Peyer's patch (tissue), 4 donors: ENCODE measurements at regions not wholly inside any gene's neighbourhood (a gene's known extent, or its start where the extent isn't known, plus 50 kb on each side); places are given as distances from the start of the nearest gene placed in this dataset.
"Not testable (repeated sequence)": the region's sequence is repeated elsewhere in the genome, so short reads cannot be mapped to it uniquely, and the experiment has no call there.

Experiments used
- DNase-seq, 3 donors: peaks; one replicate each; pipeline ENCODE4 v3.0.0-alpha.2; 2017 to 2019
- H3K27ac ChIP-seq, 4 donors: fragments of 200-600 bp; sonication (generic); one replicate each; pipeline ENCODE4 v1.5.1; 2016 to 2019
- H3K27me3 ChIP-seq, 2 donors: fragments of 200-600 bp; sonication (generic); one replicate each; pipeline ENCODE4 v1.5.1; 2019
- H3K36me3 ChIP-seq, 3 donors: fragments of 200-600 bp; sonication (generic); one replicate each; pipeline ENCODE4 v1.5.1; 2016 to 2019
- H3K4me1 ChIP-seq, 4 donors: fragments of 200-600 bp; sonication (generic); one replicate each; pipeline ENCODE4 v1.5.1; 2016 to 2019
- H3K4me3 ChIP-seq, 4 donors: fragments of 200-600 bp; sonication (generic); 1 replicate in 3 of 4; 2 replicates in 1 of 4; pipeline ENCODE4 v1.5.1; 2016 to 2019; ENCODE audit warnings: mild to moderate bottlenecking in 1 of 4
- H3K9me3 ChIP-seq, 4 donors: fragments of 200-600 bp; sonication (generic); one replicate each; pipeline ENCODE4 v1.5.1; 2016 to 2019; ENCODE audit warnings: mild to moderate bottlenecking in 1 of 4
- POLR2A ChIP-seq, 2 donors: fragments of 450-650 bp; IDR thresholded peaks; one replicate each; pipeline ENCODE4 v1.5.1; 2017; ENCODE audit warnings: antibody characterized with exemption in 2 of 2, mild to moderate bottlenecking in 2 of 2, moderate library complexity in 2 of 2
- TF ChIP-seq, protein P1 (sequence below), 6 experiments: fragments of 450-650 bp in 4 of 6; fragments of 200-600 bp in 2 of 6; sonication (generic) in 1 of 6; IDR thresholded peaks; one replicate each; pipeline ENCODE4 v1.5.1; 2017 to 2019; ENCODE audit warnings: antibody characterized with exemption in 6 of 6, mild to moderate bottlenecking in 3 of 6, moderate library complexity in 1 of 6

DNA sequence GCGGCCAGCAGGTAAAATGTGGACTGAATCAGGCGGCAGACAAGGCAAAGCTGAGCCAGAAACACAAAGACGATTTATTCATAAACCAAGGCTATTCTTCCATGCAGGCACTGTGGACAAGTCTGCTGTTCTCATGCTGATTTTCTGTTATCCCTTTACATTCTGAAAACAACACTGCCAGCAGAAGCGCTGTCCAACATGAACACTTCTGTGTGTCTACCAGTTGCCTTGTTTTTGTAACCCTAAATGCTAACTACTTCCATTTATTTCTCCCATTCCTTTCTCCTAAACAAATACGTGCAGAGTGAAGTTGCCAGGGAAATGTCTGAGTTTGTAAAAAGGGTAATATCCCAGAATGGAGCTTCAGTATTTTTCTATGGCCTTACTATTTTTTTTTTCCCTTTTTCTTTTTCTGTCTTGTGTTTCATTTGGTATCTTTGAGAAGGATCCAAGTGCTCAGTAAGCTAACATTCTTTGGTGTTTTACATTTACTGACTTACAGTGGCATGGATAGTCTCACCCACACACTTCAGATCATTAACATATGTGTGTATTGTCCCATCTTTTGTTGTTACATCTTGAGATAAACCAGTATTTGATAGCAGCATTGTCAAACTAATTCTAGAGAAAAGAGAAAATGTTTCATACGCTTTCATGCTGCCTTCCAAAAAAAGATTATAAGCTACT lies 1308.9 kb upstream of the MAP3K7 start:
- Histone ChIP-seq H3K27ac (no peak overlapping the region), H3K36me3 (no peaks in the 10 kb centered on the region), H3K27me3 (no peaks in the 10 kb centered on the region), H3K4me3 (no peak overlapping the region), H3K9me3 (peaks cover 0 to 3% (median 0%) of the 10 kb centered on the region in 4 donors), H3K4me1 (no peaks in the 10 kb centered on the region)
- DNase-seq, result no peak
- no peak for TF ChIP-seq POLR2A (IDR thresholded peaks at IDR 0.05)
- TF ChIP-seq, protein P1, sequence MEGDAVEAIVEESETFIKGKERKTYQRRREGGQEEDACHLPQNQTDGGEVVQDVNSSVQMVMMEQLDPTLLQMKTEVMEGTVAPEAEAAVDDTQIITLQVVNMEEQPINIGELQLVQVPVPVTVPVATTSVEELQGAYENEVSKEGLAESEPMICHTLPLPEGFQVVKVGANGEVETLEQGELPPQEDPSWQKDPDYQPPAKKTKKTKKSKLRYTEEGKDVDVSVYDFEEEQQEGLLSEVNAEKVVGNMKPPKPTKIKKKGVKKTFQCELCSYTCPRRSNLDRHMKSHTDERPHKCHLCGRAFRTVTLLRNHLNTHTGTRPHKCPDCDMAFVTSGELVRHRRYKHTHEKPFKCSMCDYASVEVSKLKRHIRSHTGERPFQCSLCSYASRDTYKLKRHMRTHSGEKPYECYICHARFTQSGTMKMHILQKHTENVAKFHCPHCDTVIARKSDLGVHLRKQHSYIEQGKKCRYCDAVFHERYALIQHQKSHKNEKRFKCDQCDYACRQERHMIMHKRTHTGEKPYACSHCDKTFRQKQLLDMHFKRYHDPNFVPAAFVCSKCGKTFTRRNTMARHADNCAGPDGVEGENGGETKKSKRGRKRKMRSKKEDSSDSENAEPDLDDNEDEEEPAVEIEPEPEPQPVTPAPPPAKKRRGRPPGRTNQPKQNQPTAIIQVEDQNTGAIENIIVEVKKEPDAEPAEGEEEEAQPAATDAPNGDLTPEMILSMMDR (IDR thresholded peaks at IDR 0.05), result no peak

DNA sequence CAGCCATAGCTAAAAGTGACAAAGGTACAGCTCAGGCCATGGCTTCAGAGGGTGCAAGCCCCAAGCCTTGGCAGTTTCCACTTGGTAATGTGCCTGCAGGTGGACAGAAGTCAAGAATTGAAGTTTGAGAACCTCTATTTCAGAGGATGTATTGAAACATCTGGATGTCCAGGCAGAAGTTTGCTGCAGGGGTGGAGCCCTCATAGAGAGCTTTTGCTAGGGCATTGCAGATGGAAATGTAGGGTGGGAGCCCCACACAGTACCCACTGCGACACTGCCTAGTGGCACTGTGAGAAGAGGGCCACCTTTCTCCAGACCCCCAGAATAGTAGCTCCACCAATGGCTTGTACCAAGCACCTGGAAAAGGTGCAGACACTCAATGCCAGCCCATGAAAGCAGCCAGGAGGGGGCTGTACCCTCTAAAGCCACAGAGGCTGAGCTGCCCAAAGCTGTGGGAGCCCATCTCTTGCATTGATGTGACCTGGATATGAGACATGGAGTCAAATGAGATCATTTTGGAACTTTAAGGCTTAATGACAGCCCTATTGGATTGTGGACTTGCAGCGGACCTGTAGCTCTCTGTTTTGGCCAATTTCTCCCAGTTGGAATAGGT lies 1299.4 kb upstream of the MAP3K7 start:
- H3K4me1 ChIP-seq, result no peaks in the 10 kb centered on the region
- DNase-seq, result no peak
- H3K4me3 ChIP-seq, result no peak overlapping the region
- no peaks in the 10 kb centered on the region for H3K36me3 ChIP-seq
- no peaks in the 10 kb centered on the region for H3K27me3 ChIP-seq
- H3K27ac ChIP-seq, result no peak overlapping the region
- H3K9me3 ChIP-seq, result peaks cover 0 to 5% (median 0%) of the 10 kb centered on the region in 4 donors
- TF ChIP-seq, protein P1 (IDR thresholded peaks at IDR 0.05), result no peak
- no peak for TF ChIP-seq POLR2A (IDR thresholded peaks at IDR 0.05)

- H3K27me3 ChIP-seq, H3K4me3 ChIP-seq, H3K9me3 ChIP-seq, DNase-seq, H3K36me3 ChIP-seq, H3K4me1 ChIP-seq, H3K27ac ChIP-seq: not testable (repeated sequence)
Measured at GRCh38 chr6:91881791-91882190, 1294.9 kb upstream of the MAP3K7 start.

DNA sequence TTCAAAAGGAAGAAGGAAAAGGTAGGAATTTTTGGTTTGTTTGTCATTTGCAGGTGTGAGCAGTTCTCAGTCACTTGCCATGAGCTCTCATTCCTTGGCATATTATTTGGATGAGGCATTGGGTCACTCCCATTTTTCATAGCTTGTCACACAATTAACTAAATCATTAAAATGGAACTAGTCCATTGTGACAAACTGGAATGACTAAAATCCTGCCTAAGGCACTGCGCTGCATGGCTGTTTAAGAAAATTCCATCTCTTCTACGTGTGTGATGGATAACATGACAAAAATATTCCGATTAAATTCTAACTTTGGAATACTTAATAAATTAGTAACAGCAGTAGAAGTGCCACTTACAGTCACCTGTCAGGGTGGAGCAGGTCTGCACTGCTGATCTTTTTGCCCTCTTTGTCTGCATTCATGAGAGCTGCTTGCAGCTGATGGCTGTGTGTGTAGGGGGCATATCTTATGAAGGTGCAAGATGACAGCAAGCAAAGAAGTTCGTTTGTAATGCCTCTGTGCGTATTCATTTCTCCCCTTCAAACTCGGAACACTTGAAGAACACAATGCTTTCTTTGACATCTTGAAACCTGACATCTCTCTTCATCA lies 1292.6 kb upstream of the MAP3K7 start:
- TF ChIP-seq POLR2A (IDR thresholded peaks at IDR 0.05), result no peak
- TF ChIP-seq, protein P1 (IDR thresholded peaks at IDR 0.05), result no peak
- Histone ChIP-seq H3K9me3 (no peaks in the 10 kb centered on the region), H3K36me3 (no peaks in the 10 kb centered on the region), H3K27me3 (no peaks in the 10 kb centered on the region), H3K4me1 (no peaks in the 10 kb centered on the region), H3K27ac (no peak overlapping the region), H3K4me3 (no peak overlapping the region)
- no peak for DNase-seq

DNA sequence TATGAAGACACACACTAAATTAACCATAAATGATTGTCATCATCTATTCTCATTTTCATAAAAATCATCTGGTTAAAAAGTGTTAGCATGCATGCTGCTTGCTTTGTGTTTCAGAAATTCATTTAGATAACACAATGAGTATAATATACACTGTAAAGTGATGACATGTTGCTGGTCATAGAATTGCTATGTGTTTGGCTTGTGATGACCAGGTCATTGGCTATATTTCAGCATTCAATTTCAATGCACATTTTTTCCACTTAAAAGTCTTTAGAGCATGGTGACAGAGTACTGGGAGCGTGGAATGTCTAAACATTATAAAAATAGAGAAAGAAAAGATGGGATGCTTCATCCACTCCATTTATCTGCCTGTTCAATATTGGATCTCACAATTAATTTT lies 1291.1 kb upstream of the MAP3K7 start:
- no peak overlapping the region for H3K27ac ChIP-seq
- no peak overlapping the region for H3K4me3 ChIP-seq
- H3K4me1 ChIP-seq, result no peaks in the 10 kb centered on the region
- H3K9me3 ChIP-seq, result no peaks in the 10 kb centered on the region
- no peak for DNase-seq
- no peaks in the 10 kb centered on the region for H3K36me3 ChIP-seq
- no peak for TF ChIP-seq POLR2A (IDR thresholded peaks at IDR 0.05)
- TF ChIP-seq, protein P1 (IDR thresholded peaks at IDR 0.05), result no peak
- H3K27me3 ChIP-seq, result no peaks in the 10 kb centered on the region

DNA sequence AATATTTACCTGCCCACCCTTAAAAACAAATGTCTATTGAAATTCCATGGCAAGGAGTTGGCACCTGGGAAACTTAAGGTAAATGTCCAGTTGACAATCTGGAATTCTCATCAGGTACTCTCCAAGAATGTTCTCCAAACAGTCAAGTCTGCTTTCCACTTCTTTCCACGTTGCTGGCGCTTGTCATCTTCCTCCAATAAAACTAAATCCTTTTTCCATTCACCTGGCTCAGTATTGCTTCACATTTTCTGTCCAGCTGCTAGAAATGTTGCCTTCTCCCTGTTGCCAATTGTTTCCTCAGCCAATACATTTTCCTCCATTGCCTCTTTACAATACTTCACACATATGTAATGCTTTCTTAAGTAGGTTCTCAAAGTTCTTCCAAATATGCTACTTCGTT lies 1288.1 kb upstream of the MAP3K7 start:
- no peaks in the 10 kb centered on the region for H3K9me3 ChIP-seq
- TF ChIP-seq POLR2A (IDR thresholded peaks at IDR 0.05), result no peak
- TF ChIP-seq, protein P1 (IDR thresholded peaks at IDR 0.05), result no peak

More for the DNA sequence above, 1288.1 kb upstream of the MAP3K7 start:
- Histone ChIP-seq H3K27ac (no peak overlapping the region), H3K4me3 (no peak overlapping the region), H3K27me3 (no peaks in the 10 kb centered on the region), H3K4me1 (no peaks in the 10 kb centered on the region), H3K36me3 (no peaks in the 10 kb centered on the region)
- DNase-seq, result no peak
